Stomach (tissue), 8 donors: ENCODE measurements at regions not wholly inside any gene's neighbourhood (a gene's known extent, or its start where the extent isn't known, plus 50 kb on each side); places are given as distances from the start of the nearest gene placed in this dataset.

Source experiments
- DNase-seq, 2 donors: peaks; one replicate each; pipeline versions ENCODE4 v3.0.0 to v3.0.0-alpha.2; 2013 to 2019
- H3K27ac ChIP-seq, 5 donors: fragments of 200-600 bp in 4 of 5; sonication (generic) in 4 of 5; one replicate each; pipeline ENCODE4 v1.5.1; 2013 to 2019; ENCODE audit warnings: mild to moderate bottlenecking in 1 of 5, moderate library complexity in 1 of 5
- H3K27me3 ChIP-seq, 3 donors: fragments of 200-600 bp; sonication (generic); one replicate each; pipeline ENCODE4 v1.5.1; 2017 to 2019; ENCODE audit warnings: mixed run types in 1 of 3
- H3K36me3 ChIP-seq, 4 donors: fragments of 200-600 bp; sonication (generic); 1 replicate in 3 of 4; 2 replicates in 1 of 4; pipeline ENCODE4 v1.5.1; 2016 to 2019
- H3K4me1 ChIP-seq, 4 donors: fragments of 200-600 bp; sonication (generic); one replicate each; pipeline ENCODE4 v1.5.1; 2016 to 2019
- H3K4me3 ChIP-seq, 4 donors: fragments of 200-600 bp; sonication (generic) in 3 of 4; one replicate each; pipeline ENCODE4 v1.5.1; 2016 to 2019; ENCODE audit warnings: mild to moderate bottlenecking in 1 of 4
- H3K9me3 ChIP-seq, 4 donors: fragments of 200-600 bp; sonication (generic); one replicate each; pipeline ENCODE4 v1.5.1; 2016 to 2019
- EP300 ChIP-seq: sonication (generic); formaldehyde crosslinking; IDR thresholded peaks from one replicate; pipeline ENCODE4 v1.6.1; 2017; ENCODE audit warnings: antibody characterized with exemption
- POLR2A ChIP-seq, 4 donors: fragments of 450-650 bp; IDR thresholded peaks; one replicate each; pipeline ENCODE4 v1.6.1; 2016; ENCODE audit warnings: antibody characterized with exemption in 4 of 4, control low read depth in 2 of 4, mild to moderate bottlenecking in 1 of 4, moderate library complexity in 1 of 4
- POLR2AphosphoS5 ChIP-seq, 3 donors: sonication (generic); formaldehyde crosslinking; IDR thresholded peaks; one replicate each; pipeline ENCODE4 v1.6.1; 2016; ENCODE audit warnings: antibody characterized with exemption in 3 of 3
- WGBS, 5 donors: extraction: QIAGEN DNeasy Blood & Tissue Kit in 3 of 5; methylation state at CpG; one replicate each; pipeline versions ENCODE4 v1.1.5 to v1.1.7; 2013 to 2018; 5-methylcytosine and 5-hydroxymethylcytosine counted together
- intact Hi-C: fragments of 100-400 bp; cut with DNase I; formaldehyde crosslinking; loops from one replicate; pipeline ENCODE4 v1.15.1; 2023; ENCODE audit warnings: low total_unique reads
- TF ChIP-seq, protein P1 (sequence below), 7 experiments: fragments of 450-650 bp in 4 of 7; fragments of 200-600 bp in 3 of 7; sonication (generic) in 3 of 7; IDR thresholded peaks; one replicate each; pipeline ENCODE4 v1.5.1; 2016 to 2019; ENCODE audit warnings: antibody characterized with exemption in 7 of 7, control low read depth in 2 of 7, mild to moderate bottlenecking in 1 of 7
- donor health status: healthy with polysubstance abuse.
- donor health status: Bipolar disorder and iron deficiency.
- donor health status: healthy.

DNA sequence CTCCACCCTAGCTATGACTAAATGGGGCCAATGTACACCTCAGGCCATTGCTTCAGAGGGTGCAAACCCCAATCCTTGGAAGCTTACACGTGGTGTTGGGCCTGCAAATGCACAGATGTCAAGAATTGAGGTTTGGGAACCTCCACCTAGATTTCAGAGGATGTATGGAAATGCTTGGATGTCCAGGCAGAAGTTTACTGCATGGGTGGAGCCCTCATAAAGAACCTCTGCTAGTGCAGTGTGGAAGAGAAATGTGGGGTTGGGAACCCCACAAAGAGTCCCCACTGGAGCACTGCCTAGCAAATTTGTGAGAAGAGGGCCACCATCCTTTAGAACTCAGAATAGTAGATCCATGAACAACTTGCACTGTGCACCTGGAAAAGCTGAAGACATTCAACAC is 284.1 kb downstream of the ANTXR2 start:
- intact Hi-C loops: no loop called here
- H3K9me3 ChIP-seq: peaks cover 6 to 22% (median 16%) of the 10 kb centered on the region in 4 donors
- 0 to 17% (median 14%) methylated on average over 1 of the region's 1 CpG for WGBS, 5 donors

GRCh38 chr4:79780129-79780528 is 292.9 kb downstream of the ANTXR2 start:
- H3K27me3 ChIP-seq: no peaks in the 10 kb centered on the region
- H3K4me3 ChIP-seq: no peak overlapping the region
- TF ChIP-seq POLR2A (IDR thresholded peaks at IDR 0.05) (no peak), EP300 (no peak), POLR2AphosphoS5 (IDR thresholded peaks at IDR 0.05) (no peak)
- TF ChIP-seq, protein P1, sequence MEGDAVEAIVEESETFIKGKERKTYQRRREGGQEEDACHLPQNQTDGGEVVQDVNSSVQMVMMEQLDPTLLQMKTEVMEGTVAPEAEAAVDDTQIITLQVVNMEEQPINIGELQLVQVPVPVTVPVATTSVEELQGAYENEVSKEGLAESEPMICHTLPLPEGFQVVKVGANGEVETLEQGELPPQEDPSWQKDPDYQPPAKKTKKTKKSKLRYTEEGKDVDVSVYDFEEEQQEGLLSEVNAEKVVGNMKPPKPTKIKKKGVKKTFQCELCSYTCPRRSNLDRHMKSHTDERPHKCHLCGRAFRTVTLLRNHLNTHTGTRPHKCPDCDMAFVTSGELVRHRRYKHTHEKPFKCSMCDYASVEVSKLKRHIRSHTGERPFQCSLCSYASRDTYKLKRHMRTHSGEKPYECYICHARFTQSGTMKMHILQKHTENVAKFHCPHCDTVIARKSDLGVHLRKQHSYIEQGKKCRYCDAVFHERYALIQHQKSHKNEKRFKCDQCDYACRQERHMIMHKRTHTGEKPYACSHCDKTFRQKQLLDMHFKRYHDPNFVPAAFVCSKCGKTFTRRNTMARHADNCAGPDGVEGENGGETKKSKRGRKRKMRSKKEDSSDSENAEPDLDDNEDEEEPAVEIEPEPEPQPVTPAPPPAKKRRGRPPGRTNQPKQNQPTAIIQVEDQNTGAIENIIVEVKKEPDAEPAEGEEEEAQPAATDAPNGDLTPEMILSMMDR (IDR thresholded peaks at IDR 0.05): no peak
- H3K36me3 ChIP-seq: no peaks in the 10 kb centered on the region
- no peak overlapping the region for H3K27ac ChIP-seq
- H3K4me1 ChIP-seq: no peaks in the 10 kb centered on the region
- no peak for DNase-seq
- intact Hi-C loops: no loop called here
- H3K9me3 ChIP-seq: peaks cover 0 to 8% (median 4%) of the 10 kb centered on the region in 4 donors

More for the DNA sequence above, 284.1 kb downstream of the ANTXR2 start:
- TF ChIP-seq POLR2A (IDR thresholded peaks at IDR 0.05): no peak
- no peak for TF ChIP-seq POLR2AphosphoS5 (IDR thresholded peaks at IDR 0.05)
- H3K36me3 ChIP-seq: no peaks in the 10 kb centered on the region
- H3K4me1 ChIP-seq: no peaks in the 10 kb centered on the region
- no peak overlapping the region for H3K4me3 ChIP-seq
- no peak for DNase-seq
- no peak overlapping the region for H3K27ac ChIP-seq
- H3K27me3 ChIP-seq: no peaks in the 10 kb centered on the region

GRCh38 chr4:79772510-79772909 is 300.5 kb downstream of the ANTXR2 start:
- Histone ChIP-seq H3K36me3 (no peaks in the 10 kb centered on the region), H3K9me3 (peaks cover 4 to 53% (median 27%) of the 10 kb centered on the region in 4 donors), H3K27me3 (no peaks in the 10 kb centered on the region), H3K4me1 (no peaks in the 10 kb centered on the region), H3K4me3 (no peak overlapping the region), H3K27ac (no peak overlapping the region)
- TF ChIP-seq POLR2AphosphoS5 (IDR thresholded peaks at IDR 0.05) (no peak), EP300 (no peak), POLR2A (IDR thresholded peaks at IDR 0.05) (no peak)
- TF ChIP-seq, protein P1 (IDR thresholded peaks at IDR 0.05): no peak
- intact Hi-C loops: no loop called here
- DNase-seq: no peak

- no peaks in the 10 kb centered on the region for H3K4me1 ChIP-seq
- 80 to 93% (median 85%) methylated on average over 2 of the region's 2 CpGs for WGBS, 5 donors
- no peaks in the 10 kb centered on the region for H3K27me3 ChIP-seq
- no peak overlapping the region for H3K27ac ChIP-seq
- no peaks in the 10 kb centered on the region for H3K36me3 ChIP-seq
- intact Hi-C loops: no loop called here
- no peak overlapping the region for H3K4me3 ChIP-seq
- no peak for TF ChIP-seq EP300
- no peak for TF ChIP-seq POLR2A (IDR thresholded peaks at IDR 0.05)
- TF ChIP-seq, protein P1 (IDR thresholded peaks at IDR 0.05): no peak
- no peak for TF ChIP-seq POLR2AphosphoS5 (IDR thresholded peaks at IDR 0.05)
- H3K9me3 ChIP-seq: peaks cover 0 to 15% (median 5%) of the 10 kb centered on the region in 4 donors
- DNase-seq: no peak
Observed at GRCh38 chr4:79764120-79764519, 308.9 kb downstream of the ANTXR2 start.

DNA sequence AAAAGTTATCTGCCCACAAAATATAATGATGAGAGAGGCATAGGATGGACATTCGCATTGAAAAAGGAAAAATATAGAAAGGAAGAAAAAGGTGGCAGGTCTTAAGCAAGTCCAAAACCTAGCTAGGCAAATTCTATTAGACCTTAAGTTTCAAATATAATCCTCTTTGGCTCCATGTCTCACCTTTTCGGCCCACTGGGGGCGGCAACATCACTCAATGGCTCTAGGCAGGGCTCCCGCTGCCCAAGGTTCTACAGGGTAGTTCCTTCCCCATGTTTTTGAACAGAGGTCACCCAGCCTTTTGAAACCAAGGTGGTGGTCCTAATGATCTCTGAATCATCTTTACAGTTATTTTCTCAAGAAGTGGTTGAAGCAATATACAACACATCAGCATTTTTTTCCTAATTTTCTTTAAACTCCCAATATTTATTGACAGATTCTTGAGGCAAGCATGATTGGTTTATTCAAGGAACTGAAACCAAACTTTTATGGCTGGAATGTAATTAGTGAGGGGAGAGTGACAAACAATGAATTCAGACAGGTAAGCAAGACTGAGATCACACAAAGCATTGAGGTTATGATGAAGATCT is 309.4 kb downstream of the ANTXR2 start:
- WGBS, 5 donors: 88 to 96% (median 90%) methylated on average over 4 of the region's 4 CpGs
- TF ChIP-seq, protein P1 (IDR thresholded peaks at IDR 0.05): no peak
- TF ChIP-seq EP300 (no peak), POLR2A (IDR thresholded peaks at IDR 0.05) (no peak), POLR2AphosphoS5 (IDR thresholded peaks at IDR 0.05) (no peak)
- H3K4me1 ChIP-seq: no peaks in the 10 kb centered on the region
- H3K36me3 ChIP-seq: no peaks in the 10 kb centered on the region
- H3K9me3 ChIP-seq: peaks cover 0 to 15% (median 5%) of the 10 kb centered on the region in 4 donors
- H3K4me3 ChIP-seq: no peak overlapping the region
- no peaks in the 10 kb centered on the region for H3K27me3 ChIP-seq
- intact Hi-C loops: no loop called here
- no peak for DNase-seq
- no peak overlapping the region for H3K27ac ChIP-seq
